ENCODE measurements at regions not wholly inside any gene's neighbourhood (a gene's known extent, or its start where the extent isn't known, plus 50 kb on each side); places are given as distances from the start of the nearest gene placed in this dataset.

- H3K4me1 ChIP-seq (ENCODE audit: insufficient read depth, low read length), result peaks cover 25% of the 10 kb centered on the region
- H3K4me1 Mint-ChIP-seq (ENCODE audit: low read depth, unreplicated experiment), result peaks cover 21% of the 10 kb centered on the region
- H3K4me3 ChIP-seq (ENCODE audit: insufficient read depth, low read depth, low read length), result no peak overlapping the region
- no peak overlapping the region for H3K9ac ChIP-seq (ENCODE audit: low read length)
- H3K27me3 ChIP-seq (ENCODE audit: insufficient read depth, low read length), result no peaks in the 10 kb centered on the region
- no peak overlapping the region for H3K4me2 ChIP-seq (ENCODE audit: low read length)
- peaks cover 3% of the 10 kb centered on the region for H3K9me3 Mint-ChIP-seq (ENCODE audit: unreplicated experiment)
- peaks cover 2% of the 10 kb centered on the region for H3K36me3 Mint-ChIP-seq (ENCODE audit: low read depth, unreplicated experiment)
- no peaks in the 10 kb centered on the region for H3K36me3 ChIP-seq (ENCODE audit: insufficient read depth, low read length)
- H3K4me3 Mint-ChIP-seq (ENCODE audit: unreplicated experiment), result no peak overlapping the region
- no peak for FAIRE-seq
- TF ChIP-seq CTCF (IDR thresholded peaks at IDR 0.05; ENCODE audit: insufficient read depth, low read depth, low read length), result no peak
- no peak for TF ChIP-seq EZH2 (IDR thresholded peaks at IDR 0.05; ENCODE audit: insufficient read depth, low read length)
- no peaks in the 10 kb centered on the region for H4K20me1 ChIP-seq (ENCODE audit: insufficient read depth, low read length)
- H2AFZ ChIP-seq (ENCODE audit: low read depth, low read length), result no peak overlapping the region
- DNase-seq (ENCODE audit: low read depth), result no peak
- no peaks in the 10 kb centered on the region for H3K79me2 ChIP-seq (ENCODE audit: insufficient read depth, low read length)
- H3K27ac Mint-ChIP-seq (ENCODE audit: unreplicated experiment), result no peak overlapping the region
- H3K27me3 Mint-ChIP-seq (ENCODE audit: low read depth, unreplicated experiment), result no peaks in the 10 kb centered on the region
- H3K27ac ChIP-seq (ENCODE audit: low read depth, low read length), result no peak overlapping the region
- no peaks in the 10 kb centered on the region for H3K9me3 ChIP-seq (ENCODE audit: insufficient read depth, low read depth, low read length)
Observed at GRCh38 chr22:27237080-27237741, 564.3 kb downstream of the MN1 start.

- Histone ChIP-seq H3K4me3 (ENCODE audit: insufficient read depth, low read depth, low read length) (no peak overlapping the region), H3K79me2 (ENCODE audit: insufficient read depth, low read length) (no peaks in the 10 kb centered on the region), H3K36me3 (ENCODE audit: insufficient read depth, low read length) (no peaks in the 10 kb centered on the region), H3K4me2 (ENCODE audit: low read length) (peak overlapping the region; percentile 54), H2AFZ (ENCODE audit: low read depth, low read length) (no peak overlapping the region), H3K27ac (ENCODE audit: low read depth, low read length) (peak overlapping the region; percentile 96), H3K4me1 (ENCODE audit: insufficient read depth, low read length) (peaks cover 29% of the 10 kb centered on the region), H3K9me3 (ENCODE audit: insufficient read depth, low read depth, low read length) (no peaks in the 10 kb centered on the region), H3K27me3 (ENCODE audit: insufficient read depth, low read length) (no peaks in the 10 kb centered on the region), H3K9ac (ENCODE audit: low read length) (peak overlapping the region; percentile 76), H4K20me1 (ENCODE audit: insufficient read depth, low read length) (no peaks in the 10 kb centered on the region)
- Mint-ChIP-seq H3K27ac (ENCODE audit: unreplicated experiment) (peak overlapping the region; percentile 95), H3K9me3 (ENCODE audit: unreplicated experiment) (peaks cover 3% of the 10 kb centered on the region), H3K4me1 (ENCODE audit: low read depth, unreplicated experiment) (peaks cover 25% of the 10 kb centered on the region), H3K27me3 (ENCODE audit: low read depth, unreplicated experiment) (no peaks in the 10 kb centered on the region), H3K4me3 (ENCODE audit: unreplicated experiment) (no peak overlapping the region), H3K36me3 (ENCODE audit: low read depth, unreplicated experiment) (peaks cover 2% of the 10 kb centered on the region)
- peak; percentile 100 for DNase-seq (ENCODE audit: low read depth)
- TF ChIP-seq CTCF (IDR thresholded peaks at IDR 0.05; ENCODE audit: insufficient read depth, low read depth, low read length) (no peak), EZH2 (IDR thresholded peaks at IDR 0.05; ENCODE audit: insufficient read depth, low read length) (no peak)
- FAIRE-seq, result peak; percentile 81
Observed at GRCh38 chr22:27238935-27239510, 562.5 kb downstream of the MN1 start.

- FAIRE-seq, result no peak
- H3K4me2 ChIP-seq (ENCODE audit: low read length), result peak overlapping the region; percentile 54
- H3K9me3 ChIP-seq (ENCODE audit: insufficient read depth, low read depth, low read length), result peaks cover 3% of the 10 kb centered on the region
- peak overlapping the region; percentile 96 for H3K27ac ChIP-seq (ENCODE audit: low read depth, low read length)
- Mint-ChIP-seq H3K4me3 (ENCODE audit: unreplicated experiment) (peak overlapping the region; percentile 70), H3K9me3 (ENCODE audit: unreplicated experiment) (peaks cover 3% of the 10 kb centered on the region), H3K27me3 (ENCODE audit: low read depth, unreplicated experiment) (no peaks in the 10 kb centered on the region), H3K36me3 (ENCODE audit: low read depth, unreplicated experiment) (peaks cover 2% of the 10 kb centered on the region), H3K27ac (ENCODE audit: unreplicated experiment) (peak overlapping the region; percentile 95), H3K4me1 (ENCODE audit: low read depth, unreplicated experiment) (peaks cover 25% of the 10 kb centered on the region)
- TF ChIP-seq EZH2 (IDR thresholded peaks at IDR 0.05; ENCODE audit: insufficient read depth, low read length) (no peak), CTCF (IDR thresholded peaks at IDR 0.05; ENCODE audit: insufficient read depth, low read depth, low read length) (no peak)
- no peaks in the 10 kb centered on the region for H3K27me3 ChIP-seq (ENCODE audit: insufficient read depth, low read length)
- no peak for DNase-seq (ENCODE audit: low read depth)
- no peaks in the 10 kb centered on the region for H3K36me3 ChIP-seq (ENCODE audit: insufficient read depth, low read length)
- H3K9ac ChIP-seq (ENCODE audit: low read length), result peak overlapping the region; percentile 76
- H3K4me3 ChIP-seq (ENCODE audit: insufficient read depth, low read depth, low read length), result no peak overlapping the region
- no peaks in the 10 kb centered on the region for H3K79me2 ChIP-seq (ENCODE audit: insufficient read depth, low read length)
- H2AFZ ChIP-seq (ENCODE audit: low read depth, low read length), result no peak overlapping the region
- no peaks in the 10 kb centered on the region for H4K20me1 ChIP-seq (ENCODE audit: insufficient read depth, low read length)
- peaks cover 29% of the 10 kb centered on the region for H3K4me1 ChIP-seq (ENCODE audit: insufficient read depth, low read length)
Observed at GRCh38 chr22:27239520-27239919, 562.0 kb downstream of the MN1 start.

All from astrocyte (in vitro differentiated cells and primary cell).